ENCODE measurements at regions not wholly inside any gene's neighbourhood (a gene's known extent, or its start where the extent isn't known, plus 50 kb on each side); places are given as distances from the start of the nearest gene placed in this dataset.
"Not testable (repeated sequence)": the region's sequence is repeated elsewhere in the genome, so short reads cannot be mapped to it uniquely, and the experiment has no call there.

GRCh38 chr9:41839786-41840185 is 289.4 kb downstream of the CNTNAP3B start:
- not testable (repeated sequence) for H3K27ac ChIP-seq, DNase-seq, H3K36me3 ChIP-seq

GRCh38 chr9:41838953-41839352 is 290.3 kb downstream of the CNTNAP3B start:
- H3K27ac ChIP-seq: not testable (repeated sequence)

More at GRCh38 chr9:41839786-41840185, 289.4 kb downstream of the CNTNAP3B start:
- not testable (repeated sequence) for H3K27me3 ChIP-seq (ENCODE audit: insufficient read depth, low read depth, severe bottlenecking); H3K9me3 ChIP-seq (ENCODE audit: severe bottlenecking); H3K4me3 ChIP-seq (ENCODE audit: low read depth, low read length)

GRCh38 chr9:41838562-41838851 is 290.7 kb downstream of the CNTNAP3B start:
- not testable (repeated sequence) for H3K27ac ChIP-seq; H3K36me3 ChIP-seq; H3K4me3 ChIP-seq (ENCODE audit: low read depth, low read length); H3K27me3 ChIP-seq (ENCODE audit: insufficient read depth, low read depth, severe bottlenecking); H3K9me3 ChIP-seq (ENCODE audit: severe bottlenecking); DNase-seq

More at GRCh38 chr9:41838953-41839352, 290.3 kb downstream of the CNTNAP3B start:
- H3K27me3 ChIP-seq (ENCODE audit: insufficient read depth, low read depth, severe bottlenecking); H3K4me3 ChIP-seq (ENCODE audit: low read depth, low read length); DNase-seq; H3K9me3 ChIP-seq (ENCODE audit: severe bottlenecking); H3K36me3 ChIP-seq: not testable (repeated sequence)

- not testable (repeated sequence) for H3K27me3 ChIP-seq (ENCODE audit: insufficient read depth, low read depth, severe bottlenecking); H3K4me3 ChIP-seq (ENCODE audit: low read depth, low read length); DNase-seq; H3K27ac ChIP-seq; H3K36me3 ChIP-seq; H3K9me3 ChIP-seq (ENCODE audit: severe bottlenecking)
Measured at GRCh38 chr9:41837684-41838561, 291.3 kb downstream of the CNTNAP3B start.

- not testable (repeated sequence) for H3K9me3 ChIP-seq (ENCODE audit: severe bottlenecking); H3K27ac ChIP-seq; H3K4me3 ChIP-seq (ENCODE audit: low read depth, low read length); DNase-seq; H3K27me3 ChIP-seq (ENCODE audit: insufficient read depth, low read depth, severe bottlenecking); H3K36me3 ChIP-seq
Measured at GRCh38 chr9:41833108-41833507, 296.1 kb downstream of the CNTNAP3B start.

- H3K27ac ChIP-seq; H3K4me3 ChIP-seq (ENCODE audit: low read depth, low read length); DNase-seq; H3K36me3 ChIP-seq; H3K9me3 ChIP-seq (ENCODE audit: severe bottlenecking); H3K27me3 ChIP-seq (ENCODE audit: insufficient read depth, low read depth, severe bottlenecking): not testable (repeated sequence)
Measured at GRCh38 chr9:41824723-41825122, 304.5 kb downstream of the CNTNAP3B start.

GRCh38 chr9:41802706-41803105 is 326.5 kb downstream of the CNTNAP3B start:
- H3K9me3 ChIP-seq (ENCODE audit: severe bottlenecking); H3K4me3 ChIP-seq (ENCODE audit: low read depth, low read length); H3K27ac ChIP-seq; H3K36me3 ChIP-seq; H3K27me3 ChIP-seq (ENCODE audit: insufficient read depth, low read depth, severe bottlenecking); DNase-seq: not testable (repeated sequence)

- H3K36me3 ChIP-seq; DNase-seq; H3K4me3 ChIP-seq (ENCODE audit: low read depth, low read length); H3K27ac ChIP-seq; H3K27me3 ChIP-seq (ENCODE audit: insufficient read depth, low read depth, severe bottlenecking); H3K9me3 ChIP-seq (ENCODE audit: severe bottlenecking): not testable (repeated sequence)
Measured at GRCh38 chr9:41798684-41799083, 330.5 kb downstream of the CNTNAP3B start.

- not testable (repeated sequence) for H3K9me3 ChIP-seq (ENCODE audit: severe bottlenecking); H3K4me3 ChIP-seq (ENCODE audit: low read depth, low read length); H3K36me3 ChIP-seq; DNase-seq; H3K27me3 ChIP-seq (ENCODE audit: insufficient read depth, low read depth, severe bottlenecking); H3K27ac ChIP-seq
Measured at GRCh38 chr9:41790719-41791363, 338.4 kb downstream of the CNTNAP3B start.

GRCh38 chr9:41790007-41790406 is 339.2 kb downstream of the CNTNAP3B start:
- H3K4me3 ChIP-seq (ENCODE audit: low read depth, low read length); DNase-seq; H3K9me3 ChIP-seq (ENCODE audit: severe bottlenecking); H3K27ac ChIP-seq; H3K27me3 ChIP-seq (ENCODE audit: insufficient read depth, low read depth, severe bottlenecking); H3K36me3 ChIP-seq: not testable (repeated sequence)

GRCh38 chr9:41789387-41789786 is 339.8 kb downstream of the CNTNAP3B start:
- not testable (repeated sequence) for H3K36me3 ChIP-seq; H3K4me3 ChIP-seq (ENCODE audit: low read depth, low read length); H3K27ac ChIP-seq; H3K9me3 ChIP-seq (ENCODE audit: severe bottlenecking); H3K27me3 ChIP-seq (ENCODE audit: insufficient read depth, low read depth, severe bottlenecking); DNase-seq

GRCh38 chr9:41787951-41788350 is 341.3 kb downstream of the CNTNAP3B start:
- not testable (repeated sequence) for H3K27me3 ChIP-seq (ENCODE audit: insufficient read depth, low read depth, severe bottlenecking); H3K4me3 ChIP-seq (ENCODE audit: low read depth, low read length); H3K9me3 ChIP-seq (ENCODE audit: severe bottlenecking); DNase-seq; H3K36me3 ChIP-seq; H3K27ac ChIP-seq

- H3K27me3 ChIP-seq (ENCODE audit: insufficient read depth, low read depth, severe bottlenecking); H3K27ac ChIP-seq; H3K36me3 ChIP-seq; H3K4me3 ChIP-seq (ENCODE audit: low read depth, low read length); H3K9me3 ChIP-seq (ENCODE audit: severe bottlenecking); DNase-seq: not testable (repeated sequence)
Measured at GRCh38 chr9:41787270-41787669, 342.0 kb downstream of the CNTNAP3B start.

- not testable (repeated sequence) for DNase-seq; H3K27ac ChIP-seq; H3K9me3 ChIP-seq (ENCODE audit: severe bottlenecking); H3K27me3 ChIP-seq (ENCODE audit: insufficient read depth, low read depth, severe bottlenecking); H3K4me3 ChIP-seq (ENCODE audit: low read depth, low read length); H3K36me3 ChIP-seq
Measured at GRCh38 chr9:41784006-41784405, 345.2 kb downstream of the CNTNAP3B start.
